ENCODE measurements at regions not wholly inside any gene's neighbourhood (a gene's known extent, or its start where the extent isn't known, plus 50 kb on each side); places are given as distances from the start of the nearest gene placed in this dataset.

DNA sequence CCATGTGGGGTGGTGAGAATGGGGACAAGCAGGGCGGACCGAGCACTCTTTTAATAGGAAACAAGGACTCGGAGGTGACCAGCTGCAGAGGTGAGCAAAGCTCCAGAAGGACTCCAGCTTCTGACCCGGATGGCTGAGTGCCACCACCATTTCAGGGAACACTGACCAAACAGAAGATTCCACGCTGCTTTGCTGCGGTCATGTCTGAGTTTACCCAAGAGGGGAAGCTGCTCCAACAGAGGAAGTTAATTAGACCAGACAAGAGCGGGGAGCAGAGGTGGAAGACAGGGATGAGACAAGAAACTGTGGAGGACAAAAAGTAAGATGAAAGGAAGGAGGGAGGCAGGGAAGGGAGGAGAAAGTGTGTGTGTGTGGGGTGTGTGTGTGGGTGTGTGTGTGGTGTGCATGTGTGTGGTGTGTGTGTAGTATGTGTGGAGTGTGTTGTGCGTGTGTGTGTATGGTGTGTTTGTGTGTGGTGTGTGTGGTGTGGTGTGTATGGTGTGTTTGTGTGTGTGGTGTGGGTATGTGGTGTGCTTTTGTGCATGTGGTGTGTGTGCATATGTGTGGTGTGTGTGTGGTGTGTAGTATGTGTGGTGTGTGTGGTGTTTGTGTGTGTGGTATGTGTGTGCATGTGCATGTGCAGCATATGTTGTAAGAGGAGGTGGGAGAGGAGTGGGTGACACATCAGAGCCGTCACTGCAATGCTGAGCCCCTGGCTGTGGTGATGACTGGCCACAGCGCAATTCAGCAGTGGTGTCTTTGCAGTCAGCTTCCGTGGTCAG is 82.2 kb upstream of the AKIP1 start:
- Mint-ChIP-seq H3K27me3 (ENCODE audit: unreplicated experiment) (no peaks in the 10 kb centered on the region), H3K4me1 (ENCODE audit: low read depth, unreplicated experiment) (peaks cover 9% of the 10 kb centered on the region), H3K4me3 (ENCODE audit: low read depth, unreplicated experiment) (no peak overlapping the region), H3K36me3 (ENCODE audit: insufficient read depth, unreplicated experiment) (no peaks in the 10 kb centered on the region), H3K9me3 (ENCODE audit: low read depth, unreplicated experiment) (no peaks in the 10 kb centered on the region), H3K27ac (ENCODE audit: unreplicated experiment) (no peak overlapping the region)
- TF ChIP-seq, protein P1, sequence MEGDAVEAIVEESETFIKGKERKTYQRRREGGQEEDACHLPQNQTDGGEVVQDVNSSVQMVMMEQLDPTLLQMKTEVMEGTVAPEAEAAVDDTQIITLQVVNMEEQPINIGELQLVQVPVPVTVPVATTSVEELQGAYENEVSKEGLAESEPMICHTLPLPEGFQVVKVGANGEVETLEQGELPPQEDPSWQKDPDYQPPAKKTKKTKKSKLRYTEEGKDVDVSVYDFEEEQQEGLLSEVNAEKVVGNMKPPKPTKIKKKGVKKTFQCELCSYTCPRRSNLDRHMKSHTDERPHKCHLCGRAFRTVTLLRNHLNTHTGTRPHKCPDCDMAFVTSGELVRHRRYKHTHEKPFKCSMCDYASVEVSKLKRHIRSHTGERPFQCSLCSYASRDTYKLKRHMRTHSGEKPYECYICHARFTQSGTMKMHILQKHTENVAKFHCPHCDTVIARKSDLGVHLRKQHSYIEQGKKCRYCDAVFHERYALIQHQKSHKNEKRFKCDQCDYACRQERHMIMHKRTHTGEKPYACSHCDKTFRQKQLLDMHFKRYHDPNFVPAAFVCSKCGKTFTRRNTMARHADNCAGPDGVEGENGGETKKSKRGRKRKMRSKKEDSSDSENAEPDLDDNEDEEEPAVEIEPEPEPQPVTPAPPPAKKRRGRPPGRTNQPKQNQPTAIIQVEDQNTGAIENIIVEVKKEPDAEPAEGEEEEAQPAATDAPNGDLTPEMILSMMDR (IDR thresholded peaks at IDR 0.05; ENCODE audit: unreplicated experiment) = no peak
- intact Hi-C loops (cut with micrococcal nuclease; ENCODE audit: unreplicated experiment) = no loop called here
- CTCF ChIA-PET = no interaction called here
- DNase-seq = no peak
- BruUV-seq (replicated peaks) = no TSS peak

DNA sequence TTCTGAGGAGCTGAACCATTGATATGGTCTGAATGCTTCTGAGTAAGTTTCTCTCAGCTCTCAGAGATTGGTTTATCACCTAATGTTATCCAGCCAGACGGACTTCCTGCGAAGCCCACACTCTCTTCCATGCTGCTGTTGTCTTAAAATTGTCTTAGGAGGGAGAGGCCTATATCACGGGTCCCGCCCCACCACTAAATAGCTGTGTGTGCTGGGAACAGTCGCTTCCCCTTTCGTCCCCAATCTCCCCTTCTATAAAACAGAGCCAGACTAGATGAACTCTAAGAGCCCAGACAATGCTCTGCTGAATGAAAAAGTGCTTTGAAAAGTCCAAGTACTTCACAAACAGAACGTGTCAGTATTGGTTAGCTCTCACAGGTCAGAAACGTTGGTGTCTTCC is 81.4 kb upstream of the AKIP1 start:
- TF ChIP-seq, protein P1 (IDR thresholded peaks at IDR 0.05; ENCODE audit: unreplicated experiment) = no peak
- Mint-ChIP-seq H3K4me3 (ENCODE audit: low read depth, unreplicated experiment) (no peak overlapping the region), H3K4me1 (ENCODE audit: low read depth, unreplicated experiment) (peaks cover 9% of the 10 kb centered on the region), H3K27ac (ENCODE audit: unreplicated experiment) (no peak overlapping the region), H3K9me3 (ENCODE audit: low read depth, unreplicated experiment) (no peaks in the 10 kb centered on the region), H3K36me3 (ENCODE audit: insufficient read depth, unreplicated experiment) (no peaks in the 10 kb centered on the region), H3K27me3 (ENCODE audit: unreplicated experiment) (no peaks in the 10 kb centered on the region)
- no TSS peak for BruUV-seq (replicated peaks)
- CTCF ChIA-PET = no interaction called here
- intact Hi-C loops (cut with micrococcal nuclease; ENCODE audit: unreplicated experiment) = no loop called here
- DNase-seq = no peak

DNA sequence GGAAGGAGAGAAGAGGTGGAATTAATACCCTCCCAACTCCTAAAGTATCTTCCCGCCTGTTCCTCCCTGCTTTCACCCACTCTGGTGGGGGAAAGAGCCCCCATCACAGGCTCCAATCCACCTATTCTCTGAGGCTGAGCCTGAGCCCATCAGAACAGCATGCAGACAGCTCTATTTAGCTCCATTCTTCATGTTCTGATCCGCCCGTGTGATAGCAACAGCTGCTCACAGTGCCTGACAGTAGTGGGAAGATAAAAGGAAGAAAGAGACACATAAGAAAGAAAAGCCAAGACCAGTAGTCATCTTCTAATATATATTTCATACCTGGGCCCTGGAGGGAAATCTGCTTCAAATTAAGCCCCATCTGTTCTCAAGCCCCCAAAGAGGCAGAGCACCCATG is 80.3 kb upstream of the AKIP1 start:
- TF ChIP-seq, protein P1 (IDR thresholded peaks at IDR 0.05; ENCODE audit: unreplicated experiment) = no peak
- Mint-ChIP-seq H3K27ac (ENCODE audit: unreplicated experiment) (no peak overlapping the region), H3K9me3 (ENCODE audit: low read depth, unreplicated experiment) (no peaks in the 10 kb centered on the region), H3K4me3 (ENCODE audit: low read depth, unreplicated experiment) (no peak overlapping the region), H3K36me3 (ENCODE audit: insufficient read depth, unreplicated experiment) (no peaks in the 10 kb centered on the region), H3K27me3 (ENCODE audit: unreplicated experiment) (no peaks in the 10 kb centered on the region), H3K4me1 (ENCODE audit: low read depth, unreplicated experiment) (peaks cover 9% of the 10 kb centered on the region)
- intact Hi-C loops (cut with micrococcal nuclease; ENCODE audit: unreplicated experiment) = no loop called here
- no peak for DNase-seq
- CTCF ChIA-PET = no interaction called here
- BruUV-seq (replicated peaks) = no TSS peak

DNA sequence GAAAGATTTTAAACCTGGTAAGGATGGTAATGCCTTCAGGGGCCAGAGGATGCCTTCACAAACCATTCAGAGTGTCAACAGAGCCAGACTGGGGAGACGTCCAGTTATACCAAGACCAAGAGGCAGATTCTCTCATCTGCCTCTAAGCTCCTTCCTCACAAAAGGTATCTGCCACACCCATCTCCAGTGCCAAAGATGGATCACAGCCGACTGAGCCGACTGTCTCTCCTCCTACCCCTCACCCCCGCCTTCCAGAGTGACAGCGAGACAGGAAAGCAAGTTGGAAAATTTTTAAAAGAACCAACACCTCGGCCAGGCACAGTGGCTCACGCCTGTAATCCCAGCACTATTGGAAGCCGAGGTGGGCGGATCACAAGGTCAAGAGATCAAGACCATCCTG is 79.1 kb upstream of the AKIP1 start:
- Mint-ChIP-seq H3K36me3 (ENCODE audit: insufficient read depth, unreplicated experiment) (no peaks in the 10 kb centered on the region), H3K4me3 (ENCODE audit: low read depth, unreplicated experiment) (no peak overlapping the region), H3K4me1 (ENCODE audit: low read depth, unreplicated experiment) (peaks cover 9% of the 10 kb centered on the region), H3K9me3 (ENCODE audit: low read depth, unreplicated experiment) (no peaks in the 10 kb centered on the region), H3K27me3 (ENCODE audit: unreplicated experiment) (no peaks in the 10 kb centered on the region), H3K27ac (ENCODE audit: unreplicated experiment) (no peak overlapping the region)
- intact Hi-C loops (cut with micrococcal nuclease; ENCODE audit: unreplicated experiment) = no loop called here
- no TSS peak for BruUV-seq (replicated peaks)
- TF ChIP-seq, protein P1 (IDR thresholded peaks at IDR 0.05; ENCODE audit: unreplicated experiment) = no peak
- no peak for DNase-seq
- CTCF ChIA-PET = no interaction called here
